DND-41 (cell line): ENCODE measurements at regions not wholly inside any gene's neighbourhood (a gene's known extent, or its start where the extent isn't known, plus 50 kb on each side); places are given as distances from the start of the nearest gene placed in this dataset.

Experiments used
- ATAC-seq: fragments of 200-7000 bp; cut with Tn5 transposase; 3 replicates; pipeline ENCODE4 v1.9.1; 2021; ENCODE audit warnings: low read depth; ENCODE audit not compliant: insufficient read depth
- DNase-seq: peaks from one replicate; pipeline ENCODE4 v3.0.0-alpha.2; 2020
- H2AFZ ChIP-seq: 2 replicates; pipeline ENCODE4 v1.6.0; 2012; ENCODE audit warnings: low read depth, low read length
- H3K27ac ChIP-seq: 2 replicates; pipeline ENCODE4 v1.5.1; 2012; ENCODE audit warnings: low read length, inconsistent platforms
- H3K27me3 ChIP-seq: fragments of 200-600 bp; sonication (generic); 2 replicates; pipeline ENCODE4 v1.6.0; 2012; ENCODE audit warnings: low read length, mild to moderate bottlenecking, inconsistent platforms; ENCODE audit not compliant: insufficient read depth, poor library complexity
- H3K36me3 ChIP-seq: 2 replicates; pipeline ENCODE4 v1.5.1; 2012; ENCODE audit warnings: low read length, inconsistent platforms; ENCODE audit not compliant: insufficient read depth
- H3K4me1 ChIP-seq: 2 replicates; pipeline ENCODE4 v1.5.1; 2012; ENCODE audit warnings: mild to moderate bottlenecking, low read length; ENCODE audit not compliant: insufficient read depth
- H3K4me2 ChIP-seq: 2 replicates; pipeline ENCODE4 v1.6.0; 2012; ENCODE audit warnings: mild to moderate bottlenecking, moderate library complexity, low read length, inconsistent platforms; ENCODE audit not compliant: insufficient read depth
- H3K4me3 ChIP-seq, 2 experiments: fragments of 200-600 bp in 1 of 2; shearing (Covaris generic) in 1 of 2; 2 replicates each; pipeline ENCODE4 v1.5.1; 2012 to 2016; ENCODE audit warnings: inconsistent platforms in 2 of 2, low read length in 2 of 2, mild to moderate bottlenecking in 2 of 2, low read depth in 1 of 2, moderate library complexity in 1 of 2
- H3K79me2 ChIP-seq: 2 replicates; pipeline ENCODE4 v1.6.0; 2012; ENCODE audit warnings: low read length, inconsistent platforms; ENCODE audit not compliant: insufficient read depth
- H3K9ac ChIP-seq: 2 replicates; pipeline ENCODE4 v1.6.0; 2012; ENCODE audit warnings: low read depth, mild to moderate bottlenecking, inconsistent platforms, low read length, moderate library complexity
- H3K9me3 ChIP-seq: 2 replicates; pipeline ENCODE4 v1.5.1; 2012; ENCODE audit warnings: low read length, moderate library complexity, mild to moderate bottlenecking, inconsistent platforms; ENCODE audit not compliant: insufficient read depth, severe bottlenecking
- H4K20me1 ChIP-seq: 2 replicates; pipeline ENCODE4 v1.6.0; 2012; ENCODE audit warnings: low read length; ENCODE audit not compliant: insufficient read depth
- CTCF ChIP-seq: IDR thresholded peaks from 2 replicates; pipeline ENCODE4 v1.5.1; 2012; ENCODE audit warnings: borderline replicate concordance, low read length, moderate library complexity, mild to moderate bottlenecking; ENCODE audit not compliant: poor library complexity, severe bottlenecking; ENCODE audit errors: extremely low read depth
- EZH2 ChIP-seq: IDR thresholded peaks from 3 replicates; pipeline ENCODE4 v1.6.1; 2012; ENCODE audit warnings: borderline replicate concordance, low read depth, mild to moderate bottlenecking, moderate library complexity, low read length, inconsistent platforms; ENCODE audit not compliant: severe bottlenecking

GRCh38 chr1:71179997-71180396 is 99.2 kb upstream of the ZRANB2 start:
- no peak overlapping the region for H3K9ac ChIP-seq
- H3K4me1 ChIP-seq, result no peaks in the 10 kb centered on the region
- DNase-seq, result no peak
- no peak overlapping the region for H3K4me2 ChIP-seq
- H3K79me2 ChIP-seq, result no peaks in the 10 kb centered on the region
- no peak overlapping the region for H3K27ac ChIP-seq
- no peaks in the 10 kb centered on the region for H4K20me1 ChIP-seq
- H3K36me3 ChIP-seq, result no peaks in the 10 kb centered on the region
- ATAC-seq, result no peak
- no peaks in the 10 kb centered on the region for H3K9me3 ChIP-seq
- H3K27me3 ChIP-seq, result no peaks in the 10 kb centered on the region
- TF ChIP-seq EZH2, result no peak
- TF ChIP-seq CTCF, result no peak
- H2AFZ ChIP-seq, result no peak overlapping the region
- no peak overlapping the region for H3K4me3 ChIP-seq

GRCh38 chr1:71170925-71171324 is 90.1 kb upstream of the ZRANB2 start:
- Histone ChIP-seq H3K9ac (no peak overlapping the region), H4K20me1 (no peaks in the 10 kb centered on the region), H3K4me1 (no peaks in the 10 kb centered on the region), H3K27ac (no peak overlapping the region), H2AFZ (no peak overlapping the region), H3K4me3 (no peak overlapping the region), H3K4me2 (no peak overlapping the region), H3K27me3 (no peaks in the 10 kb centered on the region), H3K36me3 (no peaks in the 10 kb centered on the region), H3K9me3 (no peaks in the 10 kb centered on the region), H3K79me2 (no peaks in the 10 kb centered on the region)
- ATAC-seq (no peak), DNase-seq (no peak)
- TF ChIP-seq CTCF (peak; percentile 8), EZH2 (no peak)

- ATAC-seq (no peak), DNase-seq (no peak)
- Histone ChIP-seq H3K4me3 (no peak overlapping the region), H3K27ac (no peak overlapping the region), H3K4me1 (no peaks in the 10 kb centered on the region), H3K4me2 (no peak overlapping the region), H4K20me1 (no peaks in the 10 kb centered on the region), H3K9me3 (no peaks in the 10 kb centered on the region), H3K36me3 (no peaks in the 10 kb centered on the region), H2AFZ (no peak overlapping the region), H3K79me2 (no peaks in the 10 kb centered on the region), H3K9ac (no peak overlapping the region), H3K27me3 (no peaks in the 10 kb centered on the region)
- no peak for TF ChIP-seq CTCF
- no peak for TF ChIP-seq EZH2
Observed at GRCh38 chr1:71167505-71167904, 86.7 kb upstream of the ZRANB2 start.
